GM18858 (cell line): ENCODE measurements at regions not wholly inside any gene's neighbourhood (a gene's known extent, or its start where the extent isn't known, plus 50 kb on each side); places are given as distances from the start of the nearest gene placed in this dataset.
A peak's percentile ranks its signal among the peaks of the same experiment; 100 is the strongest.
"Not testable (repeated sequence)": the region's sequence is repeated elsewhere in the genome, so short reads cannot be mapped to it uniquely, and the experiment has no call there.

ENCODE experiments used
- ATAC-seq: cut with Tn5 transposase; IDR thresholded peaks from one replicate; pipeline ENCODE4 v1.9.1; 2021; ENCODE audit not compliant: unreplicated experiment

DNA sequence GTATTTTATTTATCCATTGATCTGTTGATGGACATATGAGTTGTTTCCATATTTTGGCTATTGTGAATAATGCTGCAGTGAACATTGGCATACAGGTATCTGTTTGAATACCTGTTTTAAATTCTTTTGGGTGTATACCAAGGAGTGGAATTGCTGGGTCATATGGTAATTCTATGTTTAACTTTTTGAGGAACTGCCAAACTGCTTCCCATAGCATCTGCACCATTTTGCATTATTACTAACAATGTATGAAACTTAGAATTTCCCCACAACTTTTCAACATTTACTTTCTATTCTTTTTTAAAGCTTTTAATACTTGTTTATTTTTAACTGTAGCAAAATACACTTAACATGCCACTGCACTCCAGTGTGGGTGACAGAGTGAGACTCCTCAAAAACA is 57.0 kb upstream of the MSN start:
- ATAC-seq, result no peak

- no peak for ATAC-seq
Measured at GRCh38 chrX:65610040-65610439, 57.4 kb upstream of the MSN start.

DNA sequence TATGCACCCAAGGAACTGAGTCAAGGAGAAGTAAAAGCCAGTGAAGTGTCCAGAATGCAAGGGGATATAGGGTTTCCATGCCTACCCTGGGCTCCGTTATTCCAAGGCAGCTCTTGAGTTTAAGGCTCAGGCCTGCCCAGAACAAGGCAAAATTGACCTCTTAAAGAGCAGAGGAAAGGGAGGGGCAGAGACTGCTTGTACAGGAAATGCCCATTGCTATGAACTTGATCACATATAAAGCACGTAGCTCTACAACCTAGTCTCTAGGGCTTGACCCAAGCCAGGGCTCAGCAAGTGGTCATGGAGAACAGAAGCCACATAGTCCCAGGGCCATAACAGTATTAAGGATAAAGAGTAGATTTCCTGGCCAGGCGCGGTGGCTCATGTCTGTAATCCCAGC is 58.2 kb upstream of the MSN start:
- no peak for ATAC-seq

DNA sequence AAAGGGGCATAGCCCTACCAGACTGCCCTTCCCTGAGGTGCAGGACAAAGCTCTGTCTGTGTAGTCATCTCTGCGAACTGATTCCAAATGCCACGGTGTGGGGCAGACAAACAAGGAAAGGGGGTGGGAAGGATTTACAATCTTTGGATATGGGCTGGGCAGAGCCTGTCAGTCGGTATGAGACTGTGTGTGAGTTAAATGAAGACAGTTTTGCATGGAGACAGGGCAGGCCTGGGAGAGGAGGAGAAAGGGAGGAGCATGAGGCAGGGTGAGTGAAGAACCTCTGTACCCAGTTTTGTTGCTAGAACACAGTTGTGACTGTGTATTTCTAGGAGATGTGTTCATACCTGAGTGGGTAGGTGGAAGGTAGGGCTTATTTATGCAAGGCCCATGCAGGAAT is 59.4 kb upstream of the MSN start:
- no peak for ATAC-seq

- peak; percentile 71 for ATAC-seq
Measured at GRCh38 chrX:65607070-65607742, 60.2 kb upstream of the MSN start.

DNA sequence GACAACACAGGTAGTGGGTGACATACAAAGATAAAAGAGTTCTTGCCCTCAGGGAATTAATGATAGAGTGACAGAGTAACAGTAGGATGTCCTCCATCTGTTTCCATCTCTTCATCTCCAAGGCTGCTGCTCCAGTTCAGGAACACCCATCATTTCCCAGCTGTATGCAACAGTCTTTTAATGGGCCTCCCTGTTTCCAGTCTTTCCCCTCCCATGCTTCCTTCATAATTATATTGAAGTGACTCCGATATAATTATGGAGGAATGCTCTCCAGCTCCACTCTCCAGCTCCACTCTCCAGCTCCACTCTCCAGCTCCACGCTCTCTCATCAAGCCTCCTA is 65.3 kb upstream of the MSN start:
- no peak for ATAC-seq

DNA sequence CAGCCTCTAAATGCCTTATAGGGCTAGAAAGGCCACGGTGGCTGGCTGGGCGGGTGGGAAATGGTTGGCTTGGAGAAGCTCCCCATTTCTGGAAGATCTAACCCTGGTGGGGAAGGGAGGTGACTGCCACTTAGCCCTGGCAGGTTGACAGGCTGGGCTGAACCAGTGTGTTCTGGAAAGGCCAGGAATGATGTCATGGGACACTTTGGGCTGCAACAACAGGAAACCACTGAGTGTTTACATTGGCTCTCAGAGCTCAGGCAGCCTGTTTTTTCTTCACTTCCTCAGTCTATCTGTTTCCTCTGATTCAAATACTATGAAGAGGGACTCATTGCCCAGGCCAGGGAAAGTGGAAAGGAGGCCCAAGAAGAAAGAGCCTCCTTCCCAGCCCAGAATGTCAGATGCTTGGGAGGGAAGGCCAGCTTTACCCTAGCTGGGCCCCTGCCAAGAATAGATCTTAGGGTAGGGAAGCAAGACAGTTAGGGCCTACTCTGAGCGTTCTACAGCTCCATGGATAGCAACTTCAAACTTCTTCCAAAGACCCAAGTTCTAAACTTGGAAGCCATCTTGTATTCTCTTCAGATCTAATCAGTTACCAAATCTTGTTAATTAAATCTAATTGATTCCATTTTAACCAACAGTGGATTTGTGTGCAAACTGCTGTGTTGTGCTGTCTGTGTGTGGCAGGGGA is 65.8 kb upstream of the MSN start:
- ATAC-seq, result no peak

GRCh38 chrX:65601126-65601525 is 66.3 kb upstream of the MSN start:
- ATAC-seq, result no peak

- no peak for ATAC-seq
Measured at GRCh38 chrX:65600106-65600505, 65.5 kb upstream of the LAS1L start.

DNA sequence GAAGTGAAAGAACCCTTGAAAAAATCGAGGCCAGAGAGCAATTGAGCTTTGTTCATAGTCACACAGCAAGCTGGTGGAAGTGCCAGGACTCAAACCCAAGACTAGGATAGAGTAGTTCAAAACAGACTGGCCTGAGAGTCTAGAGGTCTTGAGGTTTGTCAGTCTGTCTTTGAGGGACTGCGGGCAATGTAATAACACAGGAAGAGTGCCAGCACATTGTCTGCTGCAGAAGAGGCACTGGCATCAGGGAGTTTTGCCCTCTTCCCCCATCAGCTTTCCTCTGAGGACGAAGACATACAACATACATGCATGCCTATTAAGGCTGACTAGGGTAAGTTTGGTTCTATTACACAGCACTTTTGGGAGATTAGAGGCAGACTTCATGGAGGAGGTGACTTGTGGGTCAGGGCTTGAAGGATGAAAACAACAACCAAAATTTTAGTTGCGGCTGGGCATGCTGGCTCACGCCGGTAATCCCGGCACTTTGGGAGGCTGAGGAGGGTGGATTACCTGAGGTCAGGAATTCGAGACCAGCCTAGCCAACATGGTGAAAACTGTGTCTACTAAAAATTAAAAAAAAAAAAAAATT is 64.1 kb upstream of the LAS1L start:
- ATAC-seq, result no peak

DNA sequence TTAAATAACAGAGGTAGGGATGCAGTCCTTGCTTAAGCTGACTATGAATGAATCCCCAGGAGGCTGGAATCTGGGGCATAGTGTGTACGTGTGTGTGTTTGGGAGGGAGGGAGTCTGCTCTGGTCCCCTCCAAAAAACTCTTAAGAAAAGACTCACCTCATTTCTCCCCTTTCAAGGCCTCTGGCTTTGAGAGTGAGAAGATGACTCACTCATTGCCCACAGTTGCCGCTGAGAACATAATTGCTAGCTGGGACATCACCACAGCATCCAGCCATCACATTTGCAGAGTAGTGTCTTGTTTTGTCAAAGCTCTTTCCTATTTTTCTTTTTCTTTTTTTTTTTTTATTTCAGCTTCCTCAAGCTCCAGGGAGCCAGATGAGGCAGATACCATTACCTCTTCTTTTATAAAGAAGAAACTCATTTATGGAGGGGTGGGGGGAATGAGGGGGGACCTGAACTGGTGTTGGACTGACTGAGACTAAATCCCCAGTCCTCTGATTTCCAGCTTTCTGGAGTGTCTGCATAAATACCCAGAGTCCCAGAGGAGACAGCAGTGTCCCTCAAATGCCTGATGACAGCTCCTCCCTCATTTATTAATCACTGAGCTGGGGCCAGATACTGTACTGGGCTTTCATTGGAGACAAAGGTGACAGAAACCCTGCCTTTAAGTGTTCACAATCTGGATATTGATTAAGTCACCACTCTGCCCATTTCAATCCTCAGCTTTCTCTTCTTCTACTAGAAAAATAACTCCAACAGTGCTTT is 61.9 kb upstream of the LAS1L start:
- ATAC-seq, result peak; percentile 60

DNA sequence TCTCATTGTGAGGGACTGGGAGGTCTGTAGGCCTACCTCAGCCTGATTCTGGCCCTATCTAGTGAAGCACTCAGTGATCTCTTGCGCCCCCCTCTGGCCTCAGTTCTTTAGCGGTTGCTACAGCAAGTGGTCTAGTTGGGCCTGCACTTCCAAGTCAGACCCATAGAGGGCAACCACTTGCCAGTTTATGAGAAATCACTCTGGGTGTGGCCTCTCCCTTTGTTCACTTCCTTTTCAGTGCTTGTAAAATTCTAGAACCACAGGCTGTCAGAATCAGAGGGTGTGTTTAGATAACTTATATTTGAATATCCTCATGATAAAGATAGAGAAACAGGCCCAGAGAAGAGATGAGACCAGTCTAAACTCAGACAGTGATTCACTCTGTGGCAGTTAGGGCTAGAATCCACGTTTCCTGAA is 60.9 kb upstream of the LAS1L start:
- peak; percentile 75 for ATAC-seq

DNA sequence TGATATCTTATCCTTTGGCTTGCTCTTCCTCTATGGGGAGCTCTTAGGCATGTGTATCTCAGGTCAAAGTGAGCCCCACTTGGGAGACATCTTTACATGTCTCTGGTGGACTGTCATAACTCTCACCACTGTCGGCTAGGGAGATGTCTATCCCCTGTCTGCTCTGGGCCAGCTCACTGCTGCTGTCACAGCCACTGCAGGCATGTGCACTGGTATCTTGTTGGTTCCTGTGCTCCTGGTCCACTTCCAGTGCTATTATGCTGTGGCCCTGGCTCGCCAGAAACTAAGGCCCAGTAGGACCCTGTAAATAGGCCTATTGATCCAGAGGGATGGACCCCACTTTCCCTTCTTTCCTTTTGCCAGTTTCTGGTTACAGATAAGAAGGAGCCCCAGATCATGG is 56.6 kb upstream of the LAS1L start:
- no peak for ATAC-seq

DNA sequence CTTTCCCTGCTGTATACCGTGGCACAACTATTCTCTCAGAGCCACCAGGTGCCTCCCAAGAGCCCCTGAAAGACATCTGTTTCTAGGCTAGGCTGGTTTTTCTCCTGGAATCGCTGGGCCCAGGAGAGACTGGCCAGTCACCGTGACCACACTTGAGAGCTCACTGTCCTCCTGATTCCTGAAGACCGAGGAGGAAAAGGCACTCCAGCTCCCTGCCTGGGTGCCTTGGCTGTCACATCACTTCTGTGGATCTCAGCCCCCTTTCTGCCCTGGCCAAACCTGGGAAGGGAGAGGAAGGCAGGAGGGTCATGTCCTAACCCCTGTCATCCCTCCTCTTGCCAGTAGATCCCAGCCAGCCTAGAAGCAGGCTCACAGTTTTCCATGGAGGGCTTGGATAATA is 54.7 kb upstream of the LAS1L start:
- no peak for ATAC-seq

DNA sequence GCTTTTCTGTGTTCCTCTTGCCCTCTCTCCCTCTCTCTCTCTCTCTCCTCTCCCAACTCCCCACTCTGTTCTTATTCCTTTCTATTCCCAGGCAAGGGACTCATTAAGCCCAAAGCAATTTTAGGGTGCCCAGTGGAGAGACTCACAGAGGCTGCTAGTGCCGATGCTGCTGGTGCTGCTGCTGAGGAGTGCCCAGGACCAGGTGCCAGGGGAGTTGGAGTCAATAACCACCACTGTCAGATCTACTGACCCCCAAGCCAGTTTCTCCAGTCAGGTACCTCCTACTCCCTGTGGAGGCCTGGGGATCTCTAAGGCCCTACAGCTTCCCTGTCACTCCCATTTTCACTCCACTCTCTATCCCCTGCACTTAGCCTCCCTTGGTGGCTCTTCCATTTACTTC is 54.2 kb upstream of the LAS1L start:
- ATAC-seq, result no peak

DNA sequence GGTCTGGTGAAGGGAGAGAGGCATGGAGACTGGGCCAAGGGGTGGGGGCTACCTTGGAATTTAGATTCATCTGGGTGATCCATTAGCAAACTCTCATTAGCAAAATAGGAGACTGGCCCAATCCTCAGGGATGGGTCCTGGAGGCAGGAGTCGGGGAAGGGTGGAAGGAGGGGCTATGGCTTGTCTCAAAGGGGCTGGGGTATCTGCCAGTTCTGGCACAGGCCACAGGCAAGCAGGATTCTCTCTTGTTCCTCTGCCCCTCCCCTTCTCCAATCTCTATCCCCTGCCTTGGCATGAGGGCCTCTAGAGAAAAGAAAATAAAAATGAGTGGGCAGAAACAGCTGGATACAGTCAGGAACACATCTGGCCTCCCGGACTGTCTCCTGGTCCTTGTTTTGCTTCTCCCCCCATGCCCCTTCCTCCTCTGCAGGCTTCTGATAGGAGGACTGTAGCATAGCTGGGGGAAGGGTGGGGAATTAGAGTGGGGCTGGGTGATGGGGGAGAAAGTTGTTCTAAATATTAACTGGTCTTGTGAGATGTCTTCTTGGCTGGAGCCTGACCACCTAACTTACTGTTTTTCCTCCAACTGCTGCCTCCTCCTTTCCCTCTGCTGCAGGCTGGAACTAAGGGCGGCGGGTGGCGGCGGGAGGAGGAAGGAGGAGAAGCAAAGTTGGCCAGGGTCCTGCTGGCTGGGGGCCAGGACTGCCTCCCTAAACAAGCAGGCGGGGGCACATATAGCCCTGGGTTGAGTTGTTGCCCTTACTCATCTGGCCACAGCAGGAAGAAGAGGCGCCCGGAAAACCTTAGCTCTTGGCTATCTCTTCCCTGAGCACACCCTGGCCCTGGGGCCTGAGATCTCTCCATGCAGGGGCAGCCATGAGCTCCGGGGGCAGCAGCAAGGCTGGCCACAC is 53.3 kb upstream of the LAS1L start:
- ATAC-seq, result no peak

- no peak for ATAC-seq
Measured at GRCh38 chrX:65586491-65586890, 51.9 kb upstream of the LAS1L start.

DNA sequence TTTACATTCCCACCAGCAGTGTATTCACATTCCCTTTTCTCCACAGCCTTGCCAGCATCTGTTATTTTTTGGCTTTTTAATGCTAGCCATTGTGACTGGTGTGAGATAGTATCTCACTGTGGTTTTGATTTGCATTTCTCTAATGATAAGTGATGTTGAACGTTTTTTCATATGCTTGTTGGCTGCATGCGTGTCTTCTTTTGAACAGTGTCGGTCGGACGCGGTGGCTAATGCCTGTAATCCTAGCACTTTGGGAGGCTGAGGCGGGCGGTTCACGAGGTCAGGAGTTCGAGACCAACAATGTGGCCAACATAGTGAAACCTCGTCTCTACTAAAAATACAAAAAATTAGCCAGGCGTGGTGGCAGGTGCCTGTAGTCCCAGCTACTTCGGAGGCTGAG is 50.6 kb upstream of the LAS1L start:
- ATAC-seq, result not testable (repeated sequence)
